Activated CD8-positive, alpha-beta memory T cell treated with anti-CD3 and anti-CD28 coated beads for 1 hour (primary cell): ENCODE measurements at regions not wholly inside any gene's neighbourhood (a gene's known extent, or its start where the extent isn't known, plus 50 kb on each side); places are given as distances from the start of the nearest gene placed in this dataset.

ENCODE experiments used
- DNase-seq, 2 donors: peaks; one replicate each; pipeline ENCODE4 v3.0.0-alpha.2; 2020; ENCODE audit warnings: low read depth in 1 of 2; ENCODE audit errors: extremely low read depth in 1 of 2

GRCh38 chr10:94085766-94086437 is 92.2 kb downstream of the PLCE1 start:
- DNase-seq = no peak

- no peak for DNase-seq
These were observed 95.2 kb downstream of the PLCE1 start for GRCh38 chr10:94088926-94089381.

DNA sequence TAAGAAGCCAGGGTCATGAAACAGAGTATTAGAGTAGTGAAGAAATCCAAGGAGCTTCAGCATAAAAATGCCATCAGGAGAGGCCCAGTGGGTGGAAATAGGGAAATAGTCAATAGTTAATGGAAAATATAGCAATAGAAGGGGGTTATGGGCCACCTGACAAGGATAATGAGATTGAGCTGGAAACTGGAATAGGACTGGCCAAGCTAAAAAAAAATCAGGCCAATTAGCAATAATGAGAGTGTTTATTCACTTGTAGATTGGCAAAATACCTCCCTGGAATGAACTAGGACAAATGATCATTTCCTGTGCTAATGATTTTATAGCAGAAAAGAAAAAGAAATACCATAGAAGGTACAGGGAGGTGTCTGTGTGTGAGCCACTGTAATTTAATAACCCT is 97.9 kb downstream of the PLCE1 start:
- DNase-seq = no peak

DNA sequence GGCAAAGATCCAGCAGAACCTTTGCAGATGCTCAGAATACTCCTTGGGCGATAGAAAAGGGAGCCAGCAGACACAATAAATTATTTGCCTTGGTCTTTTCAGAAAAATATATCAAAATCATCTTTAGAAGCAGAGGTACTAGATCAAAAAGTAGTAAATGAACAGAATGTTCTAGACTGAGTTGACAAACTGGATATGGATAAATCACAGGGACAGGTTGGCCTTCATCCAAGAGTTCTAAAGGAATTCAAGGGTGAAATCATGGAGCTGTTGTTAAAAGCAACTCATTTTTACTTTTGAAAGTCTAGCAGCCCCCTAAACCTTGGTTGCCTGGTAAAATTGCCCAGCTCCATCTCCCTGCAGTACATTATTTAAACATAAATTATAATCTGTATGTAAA is 99.1 kb downstream of the PLCE1 start:
- DNase-seq = no peak

- no peak for DNase-seq
These were observed 99.7 kb downstream of the PLCE1 start for GRCh38 chr10:94093286-94093905.

DNA sequence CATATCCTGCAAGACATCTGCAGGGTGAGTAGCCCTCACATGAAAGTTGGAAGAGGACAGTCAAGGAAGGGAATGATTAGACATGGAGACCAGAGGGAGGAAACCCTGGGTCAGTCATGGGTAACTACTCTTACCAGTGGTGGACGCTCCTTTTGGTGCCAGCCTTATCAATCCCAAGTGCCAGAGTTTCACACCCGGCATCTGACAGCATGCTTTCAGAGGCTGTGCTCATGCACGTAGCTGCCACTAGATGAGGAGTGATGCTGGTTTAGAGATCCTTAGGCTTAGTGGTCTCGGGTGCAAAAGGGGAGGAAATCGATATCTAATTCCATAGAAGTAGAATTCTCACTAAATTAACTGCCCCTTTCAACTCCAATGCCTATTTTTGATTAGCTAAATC is 100.8 kb downstream of the PLCE1 start:
- DNase-seq = no peak

DNA sequence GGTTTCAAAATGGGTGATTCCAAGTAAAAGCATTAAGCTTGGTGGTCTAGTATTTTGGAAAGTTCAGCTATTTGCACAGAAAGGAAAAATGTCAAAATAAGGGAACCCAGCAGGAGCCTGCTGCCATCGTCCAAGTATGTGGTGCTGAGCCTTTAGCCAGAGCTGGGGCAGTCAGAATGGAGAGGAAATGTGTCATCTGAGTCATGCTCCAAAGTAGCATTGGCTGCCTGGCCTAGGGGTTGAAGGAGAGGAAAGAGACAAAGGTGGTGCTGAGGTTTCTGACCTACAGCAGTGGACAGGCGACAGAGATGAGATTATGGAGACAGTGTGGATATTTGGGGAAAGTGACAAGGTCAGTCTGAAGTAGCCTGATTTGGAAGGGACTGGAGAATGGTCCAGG is 103.9 kb downstream of the PLCE1 start:
- no peak for DNase-seq

DNA sequence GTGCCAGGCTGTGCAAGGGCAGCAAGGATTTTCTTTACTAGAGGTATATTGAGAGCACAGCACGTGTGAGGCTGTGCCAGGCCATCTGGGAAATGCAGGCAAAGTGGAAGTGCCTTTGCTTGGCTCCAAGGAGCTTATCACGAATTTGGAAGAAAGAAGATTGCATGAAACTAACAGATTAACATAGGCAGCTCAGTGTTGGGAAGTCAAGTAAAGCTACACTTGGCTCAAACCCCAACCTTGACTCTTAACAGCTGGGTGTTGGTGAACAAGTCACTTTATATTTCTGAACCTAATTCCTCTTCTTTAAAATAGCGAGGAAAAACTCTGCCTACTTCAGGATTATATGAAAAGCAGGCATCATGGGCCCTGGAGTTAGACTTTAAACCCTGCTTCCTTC is 105.2 kb downstream of the PLCE1 start:
- no peak for DNase-seq

DNA sequence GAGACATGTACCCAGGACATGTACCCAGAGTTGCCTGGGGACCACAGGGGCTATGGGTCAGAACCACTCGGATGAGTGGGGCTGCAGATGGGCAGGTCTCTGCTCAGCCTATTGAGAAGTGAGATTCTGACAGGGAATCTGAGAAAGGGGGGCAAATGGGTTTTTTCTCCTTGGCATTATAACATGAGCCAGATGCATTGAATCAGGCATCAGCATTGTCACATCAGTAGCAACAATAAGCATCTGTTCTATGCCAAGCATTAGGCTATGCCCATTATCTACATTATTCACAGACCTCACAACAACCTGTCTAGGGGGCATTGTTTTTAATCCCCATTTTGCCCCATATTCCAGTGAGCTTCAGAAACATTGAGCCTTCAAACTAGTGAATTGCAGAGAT is 108.2 kb downstream of the PLCE1 start:
- DNase-seq = no peak

GRCh38 chr10:94102436-94102835 is 108.7 kb downstream of the PLCE1 start:
- DNase-seq = no peak

DNA sequence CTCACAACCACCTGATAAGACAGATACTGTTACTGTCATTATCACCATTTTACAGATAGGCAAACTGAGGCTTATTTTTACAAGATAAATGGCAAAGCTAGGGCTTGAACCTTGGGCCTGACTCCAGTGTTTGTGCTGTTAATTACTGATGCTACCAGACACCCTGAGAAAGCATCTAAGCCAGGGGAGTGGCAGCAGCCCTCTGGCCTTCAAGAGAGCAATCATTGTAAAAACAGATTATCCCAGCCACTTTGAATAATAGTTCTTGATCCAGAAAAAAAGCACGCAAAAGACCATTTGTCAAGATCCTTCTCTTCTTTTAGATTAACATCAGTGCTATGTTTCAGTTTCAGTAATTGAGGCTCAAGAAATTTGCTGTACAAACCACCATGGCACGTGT is 109.5 kb downstream of the PLCE1 start:
- no peak for DNase-seq

GRCh38 chr10:94103801-94104221 is 110.1 kb downstream of the PLCE1 start:
- DNase-seq = no peak

DNA sequence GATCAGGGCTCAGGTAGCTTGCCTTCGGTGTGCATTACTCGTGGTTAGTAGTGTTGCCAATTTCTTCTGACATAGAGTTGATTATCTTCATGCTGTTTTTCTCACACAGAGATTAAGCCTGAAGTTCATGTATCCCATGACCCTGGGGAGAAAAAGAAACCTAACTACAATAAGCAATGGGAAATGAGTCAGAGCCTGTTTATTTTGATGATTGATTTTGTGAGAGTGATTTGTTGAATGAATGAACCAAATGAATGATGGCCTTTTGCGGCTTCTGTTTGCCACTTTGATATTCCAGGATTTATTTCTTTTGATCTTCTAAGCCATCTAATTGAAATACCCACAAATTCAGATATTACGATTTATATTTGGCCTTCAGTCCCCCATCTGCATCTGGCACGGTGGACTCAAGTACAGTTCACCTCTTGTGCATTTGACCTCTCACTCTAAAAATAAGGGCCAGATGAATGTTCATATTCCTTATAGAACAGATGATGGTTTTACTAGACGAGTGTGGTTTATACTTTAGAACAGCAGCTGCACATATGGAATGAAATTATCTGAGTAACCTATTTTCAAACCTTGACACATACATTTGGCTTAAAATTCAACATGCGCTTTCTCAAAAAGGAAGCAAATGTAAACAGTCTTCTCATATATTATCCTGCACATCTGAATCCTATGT is 110.7 kb downstream of the PLCE1 start:
- no peak for DNase-seq

- DNase-seq = no peak
These were observed 111.5 kb downstream of the PLCE1 start for GRCh38 chr10:94105226-94105625.

DNA sequence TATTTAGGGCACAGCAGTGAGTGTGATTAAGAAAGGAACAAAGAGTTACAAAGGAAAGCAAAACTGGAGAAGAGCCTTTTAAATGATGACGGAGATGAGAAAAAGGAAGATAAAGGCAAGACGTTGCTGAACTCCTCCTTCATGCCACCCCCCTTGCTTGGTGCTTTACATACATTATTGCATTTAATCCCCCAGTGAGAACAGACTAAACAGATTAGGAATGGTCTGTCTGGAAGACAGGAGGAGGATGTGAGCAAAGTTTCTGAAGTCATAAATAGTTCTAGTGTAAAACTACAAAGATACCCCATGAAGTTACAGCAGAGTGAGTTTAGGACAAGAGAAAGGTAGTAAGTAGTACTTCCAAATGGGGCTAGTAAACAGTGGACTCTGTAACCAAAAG is 113.5 kb downstream of the PLCE1 start:
- no peak for DNase-seq

DNA sequence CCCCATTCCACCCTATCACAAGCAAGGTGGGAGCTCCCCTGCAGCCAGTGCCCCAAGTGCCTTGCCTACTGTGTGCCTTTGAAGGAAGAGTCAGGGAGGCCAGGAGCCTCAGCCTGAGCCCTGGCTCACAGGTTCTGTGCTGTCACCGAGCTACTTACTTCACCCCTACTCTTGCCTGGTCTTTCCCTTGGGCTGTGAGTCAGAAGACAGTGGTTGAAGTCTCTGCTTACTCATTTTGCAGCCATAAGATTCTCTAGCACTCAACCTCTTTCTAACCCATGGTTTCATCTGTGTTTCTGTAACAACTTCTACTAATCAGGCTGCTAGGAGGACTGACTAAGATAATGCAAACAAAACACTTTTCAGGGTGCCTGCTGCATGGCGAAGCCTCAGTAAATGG is 114.5 kb downstream of the PLCE1 start:
- no peak for DNase-seq

GRCh38 chr10:94111367-94111766 is 117.6 kb downstream of the PLCE1 start:
- no peak for DNase-seq

DNA sequence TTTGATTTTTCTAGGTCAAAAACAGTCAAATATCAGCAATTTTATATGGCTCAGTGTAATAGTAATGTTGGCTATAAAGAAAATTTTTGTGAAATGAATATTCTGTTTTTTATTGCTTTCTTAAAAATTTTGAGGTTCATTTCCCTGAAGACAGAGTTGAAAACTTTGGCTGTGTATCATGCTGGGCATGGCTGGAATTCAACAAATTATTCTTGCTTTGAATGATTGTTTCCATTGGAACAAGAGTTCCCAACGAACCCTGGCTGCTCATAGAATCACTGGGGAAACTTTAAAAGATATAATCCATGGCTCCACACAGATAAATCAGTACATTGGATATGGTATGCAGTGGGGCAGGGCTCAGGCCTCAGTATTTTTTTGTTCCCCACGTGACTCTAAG is 118.6 kb downstream of the PLCE1 start:
- no peak for DNase-seq

- DNase-seq = no peak
These were observed 122.0 kb downstream of the PLCE1 start for GRCh38 chr10:94115725-94116124.

DNA sequence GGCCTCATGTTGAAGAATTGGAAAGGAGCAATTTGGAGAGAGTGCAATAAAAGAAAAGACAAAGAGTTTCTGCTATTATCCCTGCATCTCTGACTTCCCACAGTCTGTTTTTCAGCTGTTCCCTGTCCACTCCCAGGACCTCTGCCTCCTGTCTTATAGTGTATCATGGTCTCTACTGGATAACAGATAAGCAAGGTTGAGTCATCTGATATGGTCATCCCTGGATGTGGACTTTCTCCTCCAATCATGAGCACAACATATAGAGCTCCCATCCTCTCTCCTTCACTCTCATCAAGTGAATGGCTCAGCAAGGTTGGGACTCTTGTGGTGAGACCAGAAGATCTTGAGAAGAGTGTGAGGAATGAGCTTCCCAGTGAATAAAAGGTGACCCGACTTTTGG is 123.1 kb downstream of the PLCE1 start:
- DNase-seq = no peak

GRCh38 chr10:94122211-94122610 is 128.5 kb downstream of the PLCE1 start:
- DNase-seq = no peak

DNA sequence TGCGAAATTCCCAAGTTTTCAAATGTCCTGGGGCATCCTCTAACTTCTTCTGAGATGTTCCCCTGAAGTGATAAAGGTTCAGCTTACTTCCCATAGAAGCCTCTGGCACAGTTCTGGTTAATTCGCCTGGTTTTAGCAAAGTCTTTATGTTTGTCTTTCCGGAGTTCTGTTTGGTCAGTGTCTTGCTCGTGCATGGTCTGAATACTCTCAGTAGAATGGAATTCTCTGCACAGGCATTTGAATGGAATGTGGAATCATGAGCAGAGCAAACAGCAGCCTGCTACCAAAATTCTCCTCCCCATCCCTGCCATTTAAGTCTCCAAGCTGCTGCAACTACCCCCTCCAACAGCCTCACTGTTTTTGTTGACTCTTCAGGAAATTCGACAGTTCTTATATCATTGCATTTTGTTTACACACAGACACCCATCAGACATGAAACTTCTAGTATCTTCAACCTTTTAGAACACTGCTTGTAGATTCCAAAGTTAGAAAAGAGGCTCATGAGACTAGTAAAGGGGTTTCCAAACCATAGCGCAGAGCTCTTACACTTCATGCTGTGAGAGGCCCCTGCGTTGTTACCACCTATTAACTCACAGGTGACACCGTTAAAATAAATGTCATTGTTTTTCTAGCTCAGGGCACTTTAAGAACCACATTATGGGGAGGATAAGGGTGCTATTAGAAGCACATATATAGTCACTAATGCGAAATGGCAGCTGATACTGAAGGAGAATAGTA is 129.7 kb downstream of the PLCE1 start:
- DNase-seq = no peak
